ENCODE measurements at regions not wholly inside any gene's neighbourhood (a gene's known extent, or its start where the extent isn't known, plus 50 kb on each side); places are given as distances from the start of the nearest gene placed in this dataset.

DNA sequence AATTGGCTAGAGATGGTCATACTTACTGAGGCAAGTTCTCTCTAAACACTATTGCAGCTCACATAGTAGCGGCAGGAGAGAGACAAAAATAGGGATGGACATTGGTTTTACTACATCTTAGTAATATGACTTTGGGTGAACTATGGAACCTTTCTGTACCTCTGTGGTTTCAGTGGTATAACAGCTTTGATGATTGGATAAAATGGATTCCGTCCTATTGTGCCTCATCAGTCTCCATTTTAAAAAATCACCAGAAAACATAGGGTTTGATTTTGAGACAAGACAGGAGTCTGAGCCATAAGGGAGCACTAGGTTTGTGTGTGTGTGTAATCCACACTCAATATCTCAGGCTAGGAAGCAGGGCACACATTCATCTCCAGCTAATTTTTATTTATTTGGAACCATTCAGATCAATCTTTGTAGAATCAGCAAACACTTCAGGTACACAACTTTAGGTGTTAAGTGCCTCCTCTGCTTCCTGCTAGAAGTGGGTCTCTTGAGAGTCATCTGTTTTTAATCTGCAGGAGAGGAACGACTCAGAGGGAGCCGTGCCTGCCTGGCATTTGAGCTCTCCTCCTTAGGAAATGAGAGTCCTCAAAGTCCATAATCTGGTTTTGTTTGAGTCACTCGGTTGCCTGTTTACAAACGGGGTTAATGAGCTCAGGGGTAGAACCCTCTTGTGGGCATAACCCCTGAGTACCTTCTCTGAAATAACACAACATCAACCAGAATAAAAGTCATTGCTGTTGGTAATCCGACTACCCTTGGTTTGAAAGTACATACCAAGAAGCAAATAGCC is 238.5 kb upstream of the BOD1L1 start:
- Histone ChIP-seq H3K56ac (replicated peaks; ENCODE audit: insufficient read length, low read depth, low read length) (no peak overlapping the region), H3K79me2 (ENCODE audit: control insufficient read depth in 1 of 2, insufficient read depth in 2 of 2, low read length in 2 of 2) (no peaks in the 10 kb centered on the region), H3K27ac (ENCODE audit: low read depth, low read length) (no peak overlapping the region), H2BK15ac (ENCODE audit: low read length) (no peak overlapping the region), H3K4me1 (replicated peaks in 1 of 4; ENCODE audit: control insufficient read depth in 3 of 4, insufficient read depth in 4 of 4, low read length in 3 of 4) (no peaks in the 10 kb centered on the region), H2BK5ac (ENCODE audit: low read depth, low read length) (no peak overlapping the region), H3K9ac (replicated peaks in 1 of 4; ENCODE audit: extremely low read depth in 1 of 4, low read depth in 3 of 4, low read length in 3 of 4) (no peak overlapping the region), H2AK5ac (ENCODE audit: low read depth, low read length) (no peak overlapping the region), H2BK20ac (ENCODE audit: low read length) (no peak overlapping the region), H4K8ac (ENCODE audit: extremely low read depth, insufficient read depth, low read length) (no peak overlapping the region), H3K27me3 (replicated peaks in 1 of 4; ENCODE audit: control insufficient read depth in 3 of 4, extremely low read depth in 1 of 4, insufficient read depth in 3 of 4, low read length in 3 of 4) (peaks cover 0 to 1% (median 0%) of the 10 kb centered on the region in 4 experiments; a peak in 1 of 7 replicates), H3K14ac (ENCODE audit: insufficient read length) (no peak overlapping the region), H4K20me1 (replicated peaks in 1 of 2; ENCODE audit: control insufficient read depth in 1 of 2, insufficient read depth in 2 of 2, low read length in 2 of 2) (no peaks in the 10 kb centered on the region), H3K4me3 (ENCODE audit: extremely low read depth in 1 of 4, insufficient read depth in 2 of 4, low read depth in 3 of 4, low read length in 4 of 4) (no peak overlapping the region), H3K4me2 (ENCODE audit: insufficient read depth in 1 of 2, low read depth in 2 of 2, low read length in 2 of 2) (no peak overlapping the region), H2BK12ac (ENCODE audit: low read depth, low read length) (no peak overlapping the region), H3K18ac (ENCODE audit: extremely low read depth, low read length) (no peak overlapping the region), H3K79me1 (ENCODE audit: low read depth, low read length) (no peaks in the 10 kb centered on the region), H4K91ac (replicated peaks; ENCODE audit: insufficient read length, low read length) (no peak overlapping the region), H2BK120ac (replicated peaks; ENCODE audit: low read depth, low read length) (no peak overlapping the region), H3K23me2 (ENCODE audit: low read depth, low read length) (no peaks in the 10 kb centered on the region), H3K9me3 (ENCODE audit: insufficient read depth in 2 of 2, low read depth in 1 of 2, low read length in 1 of 2) (no peaks in the 10 kb centered on the region), H3K23ac (ENCODE audit: insufficient read length) (no peak overlapping the region), H3K36me3 (ENCODE audit: control insufficient read depth in 2 of 4, insufficient read depth in 4 of 4, low read length in 3 of 4) (no peaks in the 10 kb centered on the region), H2AFZ (ENCODE audit: low read length) (no peak overlapping the region), H4K5ac (ENCODE audit: insufficient read length, low read depth, low read length) (no peak overlapping the region), H3K4ac (replicated peaks; ENCODE audit: insufficient read length, low read depth, low read length) (no peak overlapping the region)
- TF ChIP-seq CBX8 (IDR thresholded peaks at IDR 0.05; ENCODE audit: borderline replicate concordance, low read depth, low read length) (no peak), POLR2AphosphoS5 (IDR thresholded peaks at IDR 0.05; ENCODE audit: low read depth, low read length) (no peak), NRF1 (IDR thresholded peaks at IDR 0.05; ENCODE audit: low read depth, low read length) (no peak)
- TF ChIP-seq, protein P1, sequence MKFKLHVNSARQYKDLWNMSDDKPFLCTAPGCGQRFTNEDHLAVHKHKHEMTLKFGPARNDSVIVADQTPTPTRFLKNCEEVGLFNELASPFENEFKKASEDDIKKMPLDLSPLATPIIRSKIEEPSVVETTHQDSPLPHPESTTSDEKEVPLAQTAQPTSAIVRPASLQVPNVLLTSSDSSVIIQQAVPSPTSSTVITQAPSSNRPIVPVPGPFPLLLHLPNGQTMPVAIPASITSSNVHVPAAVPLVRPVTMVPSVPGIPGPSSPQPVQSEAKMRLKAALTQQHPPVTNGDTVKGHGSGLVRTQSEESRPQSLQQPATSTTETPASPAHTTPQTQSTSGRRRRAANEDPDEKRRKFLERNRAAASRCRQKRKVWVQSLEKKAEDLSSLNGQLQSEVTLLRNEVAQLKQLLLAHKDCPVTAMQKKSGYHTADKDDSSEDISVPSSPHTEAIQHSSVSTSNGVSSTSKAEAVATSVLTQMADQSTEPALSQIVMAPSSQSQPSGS (IDR thresholded peaks at IDR 0.05; ENCODE audit: low read length), result no peak
- TF ChIP-seq, protein P2, sequence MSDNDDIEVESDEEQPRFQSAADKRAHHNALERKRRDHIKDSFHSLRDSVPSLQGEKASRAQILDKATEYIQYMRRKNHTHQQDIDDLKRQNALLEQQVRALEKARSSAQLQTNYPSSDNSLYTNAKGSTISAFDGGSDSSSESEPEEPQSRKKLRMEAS (IDR thresholded peaks at IDR 0.05), result no peak
- ChIA-PET CTCF (ENCODE audit: partially characterized antibody) (interaction anchor here (0.6 to 1.0 kb wide), 3 partner anchors 45 to 207 kb away, joined by 3 to 4 read pairs (median 3); no protein-coding TSS in a partner anchor), POLR2A (ENCODE audit: partially characterized antibody) (no interaction called here)
- no peak for FAIRE-seq
- no peak for DNase-seq (ENCODE audit: low read depth in 1 of 2, low spot score in 2 of 2)
- WGBS, 2 experiments (ENCODE audit: extremely low coverage in 1 of 2, insufficient coverage in 1 of 2, insufficient read length in 1 of 2, insufficient replicate concordance in 2 of 2, low coverage in 1 of 2, low lambda C conversion rate in 2 of 2, missing lambda C conversion rate in 1 of 2), result 91% methylated on average over 7 of the region's 7 CpGs; no CpG with 5 or more reads in 1 of the 2 experiments

Measured in H1 (cell line).